IPS-18c (cell line): ENCODE measurements at regions not wholly inside any gene's neighbourhood (a gene's known extent, or its start where the extent isn't known, plus 50 kb on each side); places are given as distances from the start of the nearest gene placed in this dataset.

ENCODE experiments used
- H3K4me3 ChIP-seq: 2 replicates; pipeline ENCODE4 v1.7.0; 2013; ENCODE audit warnings: low read depth, mild to moderate bottlenecking, low read length, moderate library complexity; ENCODE audit not compliant: insufficient read depth
- H3K9me3 ChIP-seq: one replicate; pipeline ENCODE4 v1.6.1; 2013; ENCODE audit warnings: mild to moderate bottlenecking, low read length, moderate library complexity; ENCODE audit not compliant: control insufficient read depth, insufficient read depth

- Histone ChIP-seq H3K4me3 (no peak overlapping the region), H3K9me3 (no peaks in the 10 kb centered on the region)
Observed at GRCh38 chr12:92530706-92531105, 172.1 kb upstream of the PLEKHG7 start.

- H3K4me3 ChIP-seq: no peak overlapping the region
- no peaks in the 10 kb centered on the region for H3K9me3 ChIP-seq
Observed at GRCh38 chr12:92529944-92530343, 172.8 kb upstream of the PLEKHG7 start.

GRCh38 chr12:92528586-92528985 is 174.2 kb upstream of the PLEKHG7 start:
- H3K9me3 ChIP-seq: no peaks in the 10 kb centered on the region
- H3K4me3 ChIP-seq: no peak overlapping the region

- Histone ChIP-seq H3K9me3 (no peaks in the 10 kb centered on the region), H3K4me3 (no peak overlapping the region)
Observed at GRCh38 chr12:92528097-92528496, 174.7 kb upstream of the PLEKHG7 start.

- no peaks in the 10 kb centered on the region for H3K9me3 ChIP-seq
- H3K4me3 ChIP-seq: no peak overlapping the region
Observed at GRCh38 chr12:92524489-92524888, 178.3 kb upstream of the PLEKHG7 start.

GRCh38 chr12:92520511-92520910 is 182.3 kb upstream of the PLEKHG7 start:
- H3K4me3 ChIP-seq: no peak overlapping the region
- H3K9me3 ChIP-seq: no peaks in the 10 kb centered on the region

- Histone ChIP-seq H3K4me3 (no peak overlapping the region), H3K9me3 (no peaks in the 10 kb centered on the region)
Observed at GRCh38 chr12:92519284-92519683, 183.5 kb upstream of the PLEKHG7 start.

- no peak overlapping the region for H3K4me3 ChIP-seq
- H3K9me3 ChIP-seq: no peaks in the 10 kb centered on the region
Observed at GRCh38 chr12:92518071-92518470, 184.7 kb upstream of the PLEKHG7 start.

- no peak overlapping the region for H3K4me3 ChIP-seq
- H3K9me3 ChIP-seq: no peaks in the 10 kb centered on the region
Observed at GRCh38 chr12:92516277-92516600, 186.6 kb upstream of the PLEKHG7 start.

- no peak overlapping the region for H3K4me3 ChIP-seq
- H3K9me3 ChIP-seq: no peaks in the 10 kb centered on the region
Observed at GRCh38 chr12:92513231-92513730, 189.5 kb upstream of the PLEKHG7 start.

- Histone ChIP-seq H3K4me3 (no peak overlapping the region), H3K9me3 (no peaks in the 10 kb centered on the region)
Observed at GRCh38 chr12:92511786-92512185, 191.0 kb upstream of the PLEKHG7 start.

- Histone ChIP-seq H3K4me3 (no peak overlapping the region), H3K9me3 (no peaks in the 10 kb centered on the region)
Observed at GRCh38 chr12:92509156-92509738, 193.5 kb upstream of the PLEKHG7 start.

GRCh38 chr12:92506891-92507290 is 195.9 kb upstream of the PLEKHG7 start:
- no peak overlapping the region for H3K4me3 ChIP-seq
- no peaks in the 10 kb centered on the region for H3K9me3 ChIP-seq

- no peaks in the 10 kb centered on the region for H3K9me3 ChIP-seq
- H3K4me3 ChIP-seq: no peak overlapping the region
Observed at GRCh38 chr12:92506460-92506859, 196.3 kb upstream of the PLEKHG7 start.

- H3K4me3 ChIP-seq: no peak overlapping the region
- H3K9me3 ChIP-seq: no peaks in the 10 kb centered on the region
Observed at GRCh38 chr12:92505254-92506231, 197.2 kb upstream of the PLEKHG7 start.

- H3K9me3 ChIP-seq: no peaks in the 10 kb centered on the region
- no peak overlapping the region for H3K4me3 ChIP-seq
Observed at GRCh38 chr12:92504594-92504981, 198.2 kb upstream of the PLEKHG7 start.

GRCh38 chr12:92503971-92504593 is 198.7 kb upstream of the PLEKHG7 start:
- Histone ChIP-seq H3K9me3 (no peaks in the 10 kb centered on the region), H3K4me3 (no peak overlapping the region)
